GM23248 (cell line): ENCODE measurements at regions not wholly inside any gene's neighbourhood (a gene's known extent, or its start where the extent isn't known, plus 50 kb on each side); places are given as distances from the start of the nearest gene placed in this dataset.

ENCODE experiments used
- EZH2 ChIP-seq: fragments of 200-600 bp; sonication (generic); IDR thresholded peaks from 2 replicates; pipeline ENCODE4 v1.6.1; 2018; ENCODE audit warnings: antibody characterized with exemption, mild to moderate bottlenecking; ENCODE audit not compliant: insufficient read depth, poor library complexity, severe bottlenecking
- EZH2phosphoT487 ChIP-seq: fragments of 200-600 bp; sonication (generic); IDR thresholded peaks from 2 replicates; pipeline ENCODE4 v1.6.1; 2018; ENCODE audit warnings: antibody characterized with exemption, moderate library complexity, mild to moderate bottlenecking, low read depth; ENCODE audit not compliant: insufficient read depth

DNA sequence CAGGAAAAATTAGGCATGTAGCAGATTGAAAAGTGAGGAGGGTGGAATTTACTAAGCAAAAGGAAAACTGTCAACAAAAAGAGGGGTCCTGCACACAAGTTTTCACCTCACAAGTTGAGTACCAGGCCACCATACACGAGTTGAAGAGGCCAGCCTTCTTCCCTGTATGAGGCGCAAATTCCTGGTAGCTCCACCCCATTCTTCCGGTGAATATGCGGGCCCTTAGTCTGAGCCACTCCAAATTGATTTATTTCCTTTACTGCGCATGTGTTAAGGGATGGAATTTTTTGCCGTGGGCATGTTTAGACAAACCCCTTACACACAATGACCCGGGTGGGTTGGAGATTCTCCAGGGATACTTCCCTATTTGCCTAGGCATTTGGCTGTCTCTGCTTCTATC lies 942.1 kb upstream of the GRIA3 start:
- TF ChIP-seq EZH2 (no peak), EZH2phosphoT487 (no peak)
